ENCODE measurements at regions not wholly inside any gene's neighbourhood (a gene's known extent, or its start where the extent isn't known, plus 50 kb on each side); places are given as distances from the start of the nearest gene placed in this dataset.
"Not testable (repeated sequence)": the region's sequence is repeated elsewhere in the genome, so short reads cannot be mapped to it uniquely, and the experiment has no call there.

- H3K4me3 ChIP-seq (ENCODE audit: low read length in 2 of 2), result no peak overlapping the region
- no peaks in the 10 kb centered on the region for H3K36me3 ChIP-seq (ENCODE audit: control insufficient read depth in 2 of 2, insufficient read depth in 2 of 2, low read length in 2 of 2)
- no peak overlapping the region for H3K27ac ChIP-seq (ENCODE audit: low read depth in 2 of 2, low read length in 2 of 2)
- H3K27me3 ChIP-seq (ENCODE audit: control insufficient read depth in 2 of 2, insufficient read depth in 2 of 2, low read length in 2 of 2), result no peaks in the 10 kb centered on the region
- no peaks in the 10 kb centered on the region for H3K9me3 ChIP-seq (ENCODE audit: control insufficient read depth in 2 of 2, low read length in 2 of 2)
- H3K4me1 ChIP-seq (ENCODE audit: control insufficient read depth in 2 of 2, insufficient read depth in 2 of 2, low read length in 2 of 2), result peaks cover 0 to 3% of the 10 kb centered on the region in 2 donors
- H3K9ac ChIP-seq (ENCODE audit: low read depth in 1 of 2, low read length in 2 of 2), result no peak overlapping the region
These were observed 82.9 kb upstream of the TBC1D5 start for GRCh38 chr3:17825298-17825697.

- Histone ChIP-seq H3K4me3 (ENCODE audit: low read length in 2 of 2) (no peak overlapping the region), H3K9me3 (ENCODE audit: control insufficient read depth in 2 of 2, low read length in 2 of 2) (no peaks in the 10 kb centered on the region), H3K4me1 (ENCODE audit: control insufficient read depth in 2 of 2, insufficient read depth in 2 of 2, low read length in 2 of 2) (peaks cover 0 to 3% of the 10 kb centered on the region in 2 donors), H3K36me3 (ENCODE audit: control insufficient read depth in 2 of 2, insufficient read depth in 2 of 2, low read length in 2 of 2) (no peaks in the 10 kb centered on the region), H3K9ac (ENCODE audit: low read depth in 1 of 2, low read length in 2 of 2) (no peak overlapping the region), H3K27ac (ENCODE audit: low read depth in 2 of 2, low read length in 2 of 2) (no peak overlapping the region), H3K27me3 (ENCODE audit: control insufficient read depth in 2 of 2, insufficient read depth in 2 of 2, low read length in 2 of 2) (no peaks in the 10 kb centered on the region)
These were observed 81.4 kb upstream of the TBC1D5 start for GRCh38 chr3:17823816-17824215.

- no peaks in the 10 kb centered on the region for H3K27me3 ChIP-seq (ENCODE audit: control insufficient read depth in 2 of 2, insufficient read depth in 2 of 2, low read length in 2 of 2)
- no peak overlapping the region for H3K27ac ChIP-seq (ENCODE audit: low read depth in 2 of 2, low read length in 2 of 2)
- no peak overlapping the region for H3K9ac ChIP-seq (ENCODE audit: low read depth in 1 of 2, low read length in 2 of 2)
- peaks cover 0 to 3% of the 10 kb centered on the region in 2 donors for H3K4me1 ChIP-seq (ENCODE audit: control insufficient read depth in 2 of 2, insufficient read depth in 2 of 2, low read length in 2 of 2)
- H3K9me3 ChIP-seq (ENCODE audit: control insufficient read depth in 2 of 2, low read length in 2 of 2), result no peaks in the 10 kb centered on the region
- no peak overlapping the region for H3K4me3 ChIP-seq (ENCODE audit: low read length in 2 of 2)
- H3K36me3 ChIP-seq (ENCODE audit: control insufficient read depth in 2 of 2, insufficient read depth in 2 of 2, low read length in 2 of 2), result no peaks in the 10 kb centered on the region
These were observed 80.6 kb upstream of the TBC1D5 start for GRCh38 chr3:17823036-17823435.

- Histone ChIP-seq H3K36me3 (ENCODE audit: control insufficient read depth in 2 of 2, insufficient read depth in 2 of 2, low read length in 2 of 2) (no peaks in the 10 kb centered on the region), H3K4me1 (ENCODE audit: control insufficient read depth in 2 of 2, insufficient read depth in 2 of 2, low read length in 2 of 2) (peaks cover 0 to 3% of the 10 kb centered on the region in 2 donors), H3K27ac (ENCODE audit: low read depth in 2 of 2, low read length in 2 of 2) (no peak overlapping the region), H3K4me3 (ENCODE audit: low read length in 2 of 2) (no peak overlapping the region), H3K9me3 (ENCODE audit: control insufficient read depth in 2 of 2, low read length in 2 of 2) (no peaks in the 10 kb centered on the region), H3K9ac (ENCODE audit: low read depth in 1 of 2, low read length in 2 of 2) (no peak overlapping the region), H3K27me3 (ENCODE audit: control insufficient read depth in 2 of 2, insufficient read depth in 2 of 2, low read length in 2 of 2) (no peaks in the 10 kb centered on the region)
These were observed 78.3 kb upstream of the TBC1D5 start for GRCh38 chr3:17820704-17821103.

- no peaks in the 10 kb centered on the region for H3K36me3 ChIP-seq (ENCODE audit: control insufficient read depth in 2 of 2, insufficient read depth in 2 of 2, low read length in 2 of 2)
- H3K4me1 ChIP-seq (ENCODE audit: control insufficient read depth in 2 of 2, insufficient read depth in 2 of 2, low read length in 2 of 2), result peaks cover 0 to 3% of the 10 kb centered on the region in 2 donors
These were observed 77.8 kb upstream of the TBC1D5 start for GRCh38 chr3:17820275-17820674.

GRCh38 chr3:17817973-17818372 lies 75.5 kb upstream of the TBC1D5 start:
- H3K9ac ChIP-seq (ENCODE audit: low read depth in 1 of 2, low read length in 2 of 2); H3K9me3 ChIP-seq (ENCODE audit: control insufficient read depth in 2 of 2, low read length in 2 of 2); H3K27ac ChIP-seq (ENCODE audit: low read depth in 2 of 2, low read length in 2 of 2); H3K4me3 ChIP-seq (ENCODE audit: low read length in 2 of 2); H3K27me3 ChIP-seq (ENCODE audit: control insufficient read depth in 2 of 2, insufficient read depth in 2 of 2, low read length in 2 of 2); H3K36me3 ChIP-seq (ENCODE audit: control insufficient read depth in 2 of 2, insufficient read depth in 2 of 2, low read length in 2 of 2); H3K4me1 ChIP-seq (ENCODE audit: control insufficient read depth in 2 of 2, insufficient read depth in 2 of 2, low read length in 2 of 2): not testable (repeated sequence)

More at GRCh38 chr3:17820275-17820674, 77.8 kb upstream of the TBC1D5 start:
- Histone ChIP-seq H3K4me3 (ENCODE audit: low read length in 2 of 2) (no peak overlapping the region), H3K9ac (ENCODE audit: low read depth in 1 of 2, low read length in 2 of 2) (no peak overlapping the region), H3K27ac (ENCODE audit: low read depth in 2 of 2, low read length in 2 of 2) (no peak overlapping the region), H3K9me3 (ENCODE audit: control insufficient read depth in 2 of 2, low read length in 2 of 2) (no peaks in the 10 kb centered on the region), H3K27me3 (ENCODE audit: control insufficient read depth in 2 of 2, insufficient read depth in 2 of 2, low read length in 2 of 2) (no peaks in the 10 kb centered on the region)

- Histone ChIP-seq H3K4me3 (ENCODE audit: low read length in 2 of 2) (no peak overlapping the region), H3K9me3 (ENCODE audit: control insufficient read depth in 2 of 2, low read length in 2 of 2) (no peaks in the 10 kb centered on the region), H3K27me3 (ENCODE audit: control insufficient read depth in 2 of 2, insufficient read depth in 2 of 2, low read length in 2 of 2) (no peaks in the 10 kb centered on the region), H3K36me3 (ENCODE audit: control insufficient read depth in 2 of 2, insufficient read depth in 2 of 2, low read length in 2 of 2) (no peaks in the 10 kb centered on the region), H3K27ac (ENCODE audit: low read depth in 2 of 2, low read length in 2 of 2) (no peak overlapping the region), H3K4me1 (ENCODE audit: control insufficient read depth in 2 of 2, insufficient read depth in 2 of 2, low read length in 2 of 2) (no peaks in the 10 kb centered on the region), H3K9ac (ENCODE audit: low read depth in 1 of 2, low read length in 2 of 2) (no peak overlapping the region)
These were observed 75.1 kb upstream of the TBC1D5 start for GRCh38 chr3:17817545-17817944.

GRCh38 chr3:17816839-17817238 lies 74.4 kb upstream of the TBC1D5 start:
- not testable (repeated sequence) for H3K27me3 ChIP-seq (ENCODE audit: control insufficient read depth in 2 of 2, insufficient read depth in 2 of 2, low read length in 2 of 2); H3K27ac ChIP-seq (ENCODE audit: low read depth in 2 of 2, low read length in 2 of 2); H3K4me3 ChIP-seq (ENCODE audit: low read length in 2 of 2); H3K9ac ChIP-seq (ENCODE audit: low read depth in 1 of 2, low read length in 2 of 2); H3K4me1 ChIP-seq (ENCODE audit: control insufficient read depth in 2 of 2, insufficient read depth in 2 of 2, low read length in 2 of 2); H3K36me3 ChIP-seq (ENCODE audit: control insufficient read depth in 2 of 2, insufficient read depth in 2 of 2, low read length in 2 of 2); H3K9me3 ChIP-seq (ENCODE audit: control insufficient read depth in 2 of 2, low read length in 2 of 2)

- not testable (repeated sequence) for H3K27me3 ChIP-seq (ENCODE audit: control insufficient read depth in 2 of 2, insufficient read depth in 2 of 2, low read length in 2 of 2); H3K4me3 ChIP-seq (ENCODE audit: low read length in 2 of 2); H3K4me1 ChIP-seq (ENCODE audit: control insufficient read depth in 2 of 2, insufficient read depth in 2 of 2, low read length in 2 of 2); H3K9me3 ChIP-seq (ENCODE audit: control insufficient read depth in 2 of 2, low read length in 2 of 2); H3K9ac ChIP-seq (ENCODE audit: low read depth in 1 of 2, low read length in 2 of 2); H3K27ac ChIP-seq (ENCODE audit: low read depth in 2 of 2, low read length in 2 of 2); H3K36me3 ChIP-seq (ENCODE audit: control insufficient read depth in 2 of 2, insufficient read depth in 2 of 2, low read length in 2 of 2)
These were observed 69.9 kb upstream of the TBC1D5 start for GRCh38 chr3:17812328-17812727.

GRCh38 chr3:17811646-17812045 lies 69.2 kb upstream of the TBC1D5 start:
- Histone ChIP-seq H3K9me3 (ENCODE audit: control insufficient read depth in 2 of 2, low read length in 2 of 2) (no peaks in the 10 kb centered on the region), H3K4me1 (ENCODE audit: control insufficient read depth in 2 of 2, insufficient read depth in 2 of 2, low read length in 2 of 2) (no peaks in the 10 kb centered on the region), H3K27ac (ENCODE audit: low read depth in 2 of 2, low read length in 2 of 2) (no peak overlapping the region), H3K36me3 (ENCODE audit: control insufficient read depth in 2 of 2, insufficient read depth in 2 of 2, low read length in 2 of 2) (no peaks in the 10 kb centered on the region), H3K9ac (ENCODE audit: low read depth in 1 of 2, low read length in 2 of 2) (no peak overlapping the region), H3K27me3 (ENCODE audit: control insufficient read depth in 2 of 2, insufficient read depth in 2 of 2, low read length in 2 of 2) (no peaks in the 10 kb centered on the region), H3K4me3 (ENCODE audit: low read length in 2 of 2) (no peak overlapping the region)

GRCh38 chr3:17810759-17811158 lies 68.3 kb upstream of the TBC1D5 start:
- H3K27me3 ChIP-seq (ENCODE audit: control insufficient read depth in 2 of 2, insufficient read depth in 2 of 2, low read length in 2 of 2), result no peaks in the 10 kb centered on the region
- H3K9me3 ChIP-seq (ENCODE audit: control insufficient read depth in 2 of 2, low read length in 2 of 2), result no peaks in the 10 kb centered on the region
- H3K27ac ChIP-seq (ENCODE audit: low read depth in 2 of 2, low read length in 2 of 2), result no peak overlapping the region
- no peak overlapping the region for H3K9ac ChIP-seq (ENCODE audit: low read depth in 1 of 2, low read length in 2 of 2)
- no peak overlapping the region for H3K4me3 ChIP-seq (ENCODE audit: low read length in 2 of 2)
- H3K4me1 ChIP-seq (ENCODE audit: control insufficient read depth in 2 of 2, insufficient read depth in 2 of 2, low read length in 2 of 2), result no peaks in the 10 kb centered on the region
- H3K36me3 ChIP-seq (ENCODE audit: control insufficient read depth in 2 of 2, insufficient read depth in 2 of 2, low read length in 2 of 2), result no peaks in the 10 kb centered on the region

Data from mucosa of rectum (tissue), 2 donors.